ENCODE measurements at regions not wholly inside any gene's neighbourhood (a gene's known extent, or its start where the extent isn't known, plus 50 kb on each side); places are given as distances from the start of the nearest gene placed in this dataset.

DNA sequence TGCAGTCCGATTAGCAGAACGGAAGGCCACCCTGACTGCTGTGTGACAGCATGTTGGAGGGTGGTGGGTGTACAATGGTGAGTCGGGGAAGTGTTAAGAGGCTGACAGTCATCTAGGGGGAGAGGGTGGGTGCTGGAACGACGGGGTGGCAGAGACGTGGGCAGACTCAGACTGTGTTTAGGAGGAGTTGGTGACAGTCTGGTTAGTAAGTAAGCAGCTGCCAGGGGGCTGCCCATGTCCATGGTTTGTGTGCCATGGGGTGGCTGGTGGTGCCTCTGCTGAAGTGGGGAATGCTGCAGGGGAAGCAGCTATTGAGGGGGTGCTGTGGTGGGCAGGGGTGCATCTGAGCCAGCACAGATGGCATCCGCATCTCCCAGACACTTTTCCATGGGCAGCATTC is 51.3 kb upstream of the BOD1 start:
- DNase-seq, result no peak
- Histone ChIP-seq H3K4me1 (peaks cover 0 to 6% (median 0%) of the 10 kb centered on the region in 3 donors), H3K4me3 (no peak overlapping the region), H3K9me3 (no peaks in the 10 kb centered on the region), H3K27ac (no peak overlapping the region), H3K27me3 (no peaks in the 10 kb centered on the region), H3K36me3 (no peaks in the 10 kb centered on the region)
- intact Hi-C loops (cut with DNase I), result no loop called here
- TF ChIP-seq, protein P1, sequence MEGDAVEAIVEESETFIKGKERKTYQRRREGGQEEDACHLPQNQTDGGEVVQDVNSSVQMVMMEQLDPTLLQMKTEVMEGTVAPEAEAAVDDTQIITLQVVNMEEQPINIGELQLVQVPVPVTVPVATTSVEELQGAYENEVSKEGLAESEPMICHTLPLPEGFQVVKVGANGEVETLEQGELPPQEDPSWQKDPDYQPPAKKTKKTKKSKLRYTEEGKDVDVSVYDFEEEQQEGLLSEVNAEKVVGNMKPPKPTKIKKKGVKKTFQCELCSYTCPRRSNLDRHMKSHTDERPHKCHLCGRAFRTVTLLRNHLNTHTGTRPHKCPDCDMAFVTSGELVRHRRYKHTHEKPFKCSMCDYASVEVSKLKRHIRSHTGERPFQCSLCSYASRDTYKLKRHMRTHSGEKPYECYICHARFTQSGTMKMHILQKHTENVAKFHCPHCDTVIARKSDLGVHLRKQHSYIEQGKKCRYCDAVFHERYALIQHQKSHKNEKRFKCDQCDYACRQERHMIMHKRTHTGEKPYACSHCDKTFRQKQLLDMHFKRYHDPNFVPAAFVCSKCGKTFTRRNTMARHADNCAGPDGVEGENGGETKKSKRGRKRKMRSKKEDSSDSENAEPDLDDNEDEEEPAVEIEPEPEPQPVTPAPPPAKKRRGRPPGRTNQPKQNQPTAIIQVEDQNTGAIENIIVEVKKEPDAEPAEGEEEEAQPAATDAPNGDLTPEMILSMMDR (IDR thresholded peaks at IDR 0.05), result no peak
- no peak for ATAC-seq
- no peak for FAIRE-seq
- WGBS, 2 donors, result 83 to 89% methylated on average over 7 of the region's 7 CpGs

DNA sequence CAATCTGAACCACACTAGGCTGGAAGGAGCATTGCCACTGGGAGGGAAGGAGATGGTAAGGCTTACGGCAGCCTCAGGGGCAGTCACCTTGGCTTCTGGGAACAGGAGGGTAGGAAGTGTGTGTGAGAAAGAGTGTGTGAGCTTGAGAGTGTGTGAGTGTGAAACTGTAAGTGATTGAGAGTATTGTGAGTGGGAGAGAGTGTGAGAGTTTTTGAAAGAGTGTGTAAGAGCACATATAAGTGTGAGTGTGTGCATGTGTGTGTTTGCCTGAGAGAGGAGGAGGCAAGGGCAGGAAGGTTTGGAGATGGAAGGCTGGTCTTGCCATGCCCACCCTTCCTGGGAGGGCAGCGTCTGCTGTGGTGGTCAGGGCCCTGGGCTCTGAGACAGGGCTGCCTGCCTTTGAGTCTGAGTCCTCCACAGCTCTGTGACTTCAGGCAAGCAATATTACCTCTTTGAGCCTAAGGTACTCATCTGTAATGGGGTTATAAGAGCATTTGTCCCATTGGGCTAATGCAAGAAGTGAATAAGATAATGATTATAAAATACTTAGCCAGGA is 51.9 kb upstream of the BOD1 start:
- TF ChIP-seq, protein P1 (IDR thresholded peaks at IDR 0.05), result no peak
- H3K9me3 ChIP-seq, result no peaks in the 10 kb centered on the region
- ATAC-seq, result no peak
- peaks cover 0 to 6% (median 0%) of the 10 kb centered on the region in 3 donors for H3K4me1 ChIP-seq
- intact Hi-C loops (cut with DNase I), result no loop called here
- no peaks in the 10 kb centered on the region for H3K27me3 ChIP-seq
- H3K27ac ChIP-seq, result no peak overlapping the region
- no peaks in the 10 kb centered on the region for H3K36me3 ChIP-seq
- DNase-seq, result no peak
- 93 to 100% methylated on average over 2 of the region's 2 CpGs for WGBS, 2 donors
- H3K4me3 ChIP-seq, result no peak overlapping the region
- no peak for FAIRE-seq

DNA sequence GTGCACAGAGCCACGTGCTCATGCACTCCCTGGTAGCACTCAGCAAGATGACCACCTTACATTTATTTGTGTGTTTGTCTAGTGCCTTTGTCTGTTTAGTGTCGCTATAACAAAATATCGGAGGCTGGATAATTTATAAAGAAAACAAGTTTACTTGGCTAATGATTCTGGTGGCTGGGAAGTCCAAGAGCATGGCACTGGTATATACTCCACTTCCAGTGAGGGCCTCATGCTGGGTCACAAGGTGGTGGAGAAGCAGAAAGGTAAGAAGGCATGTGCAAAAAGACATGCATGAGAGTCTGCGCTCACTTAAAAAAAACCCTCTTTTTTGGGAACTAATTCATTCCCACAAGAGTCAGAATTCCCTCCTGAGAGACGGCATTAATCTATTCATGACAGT is 52.5 kb upstream of the BOD1 start:
- no peaks in the 10 kb centered on the region for H3K9me3 ChIP-seq
- no peak overlapping the region for H3K4me3 ChIP-seq
- intact Hi-C loops (cut with DNase I), result no loop called here
- TF ChIP-seq, protein P1 (IDR thresholded peaks at IDR 0.05), result no peak
- FAIRE-seq (no peak), ATAC-seq (no peak), DNase-seq (no peak)
- H3K4me1 ChIP-seq, result peaks cover 0 to 6% (median 0%) of the 10 kb centered on the region in 3 donors
- no peaks in the 10 kb centered on the region for H3K27me3 ChIP-seq
- 95 to 97% methylated on average over 5 of the region's 5 CpGs for WGBS, 2 donors
- no peak overlapping the region for H3K27ac ChIP-seq
- H3K36me3 ChIP-seq, result no peaks in the 10 kb centered on the region

DNA sequence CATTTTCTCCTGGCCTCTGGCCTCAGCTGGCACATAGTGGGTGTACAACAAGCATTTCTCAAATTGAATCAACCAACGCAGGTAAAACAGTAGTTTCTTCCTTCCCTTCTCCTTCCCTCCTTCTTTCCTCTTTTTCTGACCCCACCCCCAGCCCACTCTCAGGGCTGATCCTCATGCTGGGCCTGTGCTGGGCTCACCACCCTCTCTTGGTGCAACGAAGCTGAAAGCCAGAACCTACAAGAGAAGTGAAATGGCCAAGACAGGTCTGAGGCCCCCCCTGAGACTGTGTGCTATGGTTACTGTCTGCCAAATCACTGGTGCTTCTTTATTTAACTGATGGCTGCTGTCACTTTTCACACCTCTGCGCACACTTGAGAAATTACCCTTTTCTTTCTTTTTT is 53.0 kb upstream of the BOD1 start:
- TF ChIP-seq, protein P1 (IDR thresholded peaks at IDR 0.05), result no peak
- peaks cover 0 to 6% (median 0%) of the 10 kb centered on the region in 3 donors for H3K4me1 ChIP-seq
- no peak for FAIRE-seq
- no peak overlapping the region for H3K4me3 ChIP-seq
- H3K27ac ChIP-seq, result no peak overlapping the region
- no peaks in the 10 kb centered on the region for H3K9me3 ChIP-seq
- WGBS, 2 donors, result 82 to 88% methylated on average over 3 of the region's 3 CpGs
- no peak for DNase-seq
- intact Hi-C loops (cut with DNase I), result no loop called here
- H3K36me3 ChIP-seq, result no peaks in the 10 kb centered on the region
- H3K27me3 ChIP-seq, result no peaks in the 10 kb centered on the region
- no peak for ATAC-seq

DNA sequence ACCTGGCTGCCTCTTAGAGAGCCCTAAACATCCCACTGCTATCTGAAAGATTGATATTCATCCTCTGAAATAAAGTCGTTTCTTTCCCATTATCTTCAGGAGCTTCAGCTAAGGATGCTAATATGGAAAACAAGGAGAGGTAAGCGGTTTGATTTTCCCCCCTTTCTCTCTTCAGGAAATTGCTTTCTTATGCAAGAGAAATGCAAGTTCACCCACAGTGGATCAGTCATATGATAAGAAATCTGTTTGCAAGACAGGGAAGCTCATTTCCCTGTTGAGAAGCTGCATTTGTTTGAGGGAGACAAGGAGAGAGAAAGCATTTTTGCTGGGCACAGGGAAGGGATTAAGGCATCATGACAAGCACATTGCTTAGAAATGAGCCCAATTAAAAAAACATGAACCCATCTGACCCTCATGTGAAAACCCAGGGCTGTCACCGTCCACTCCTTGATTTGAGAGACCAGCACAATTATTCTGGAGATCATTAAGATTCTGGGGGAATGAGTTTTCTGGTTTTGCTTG is 53.7 kb upstream of the BOD1 start:
- intact Hi-C loops (cut with DNase I), result no loop called here
- Histone ChIP-seq H3K9me3 (no peaks in the 10 kb centered on the region), H3K4me3 (no peak overlapping the region), H3K27me3 (no peaks in the 10 kb centered on the region), H3K27ac (no peak overlapping the region), H3K36me3 (no peaks in the 10 kb centered on the region), H3K4me1 (peaks cover 0 to 6% (median 0%) of the 10 kb centered on the region in 3 donors)
- ATAC-seq (peak in 1 of 4 donors; percentile 26), DNase-seq (no peak), FAIRE-seq (no peak)
- TF ChIP-seq, protein P1 (IDR thresholded peaks at IDR 0.05), result no peak
- WGBS, 2 donors, result 59 to 62% methylated on average over 3 of the region's 3 CpGs
